Esophagus mucosa (tissue), 1 donor: ENCODE measurements at regions not wholly inside any gene's neighbourhood (a gene's known extent, or its start where the extent isn't known, plus 50 kb on each side); places are given as distances from the start of the nearest gene placed in this dataset.
A peak's percentile ranks its signal among the peaks of the same experiment; 100 is the strongest.
"Not testable (repeated sequence)": the region's sequence is repeated elsewhere in the genome, so short reads cannot be mapped to it uniquely, and the experiment has no call there.

Source experiments
- ATAC-seq: fragments of 200-7000 bp; cut with Tn5 transposase; one replicate; pipeline ENCODE4 v1.9.1; 2020
- donor health status: DM: yes; HTN: yes; CAD: no.

GRCh38 chr12:25615119-25615518 lies 62.0 kb upstream of the LMNTD1 start:
- no peak for ATAC-seq

- no peak for ATAC-seq
Measured at GRCh38 chr12:25616286-25616685, 63.2 kb upstream of the LMNTD1 start.

DNA sequence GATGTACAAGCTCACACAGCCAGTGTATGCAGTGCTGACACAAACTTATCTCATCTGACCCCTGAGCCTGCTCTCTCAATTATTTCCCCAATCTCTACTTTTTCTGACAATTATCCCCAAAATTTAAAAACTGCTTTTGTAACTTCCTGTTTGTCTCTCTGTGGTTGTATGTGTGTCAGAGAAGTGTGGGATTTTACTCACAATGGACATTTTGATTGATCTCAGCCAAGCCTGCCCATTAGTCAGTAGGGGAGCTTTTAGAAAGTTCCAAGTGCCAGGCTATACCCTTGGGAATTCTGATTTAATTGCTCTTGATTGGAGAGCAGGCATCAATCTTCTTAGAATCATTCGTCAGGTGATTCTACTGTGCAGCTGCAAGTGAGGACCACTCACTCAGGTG lies 64.9 kb upstream of the LMNTD1 start:
- ATAC-seq: no peak

DNA sequence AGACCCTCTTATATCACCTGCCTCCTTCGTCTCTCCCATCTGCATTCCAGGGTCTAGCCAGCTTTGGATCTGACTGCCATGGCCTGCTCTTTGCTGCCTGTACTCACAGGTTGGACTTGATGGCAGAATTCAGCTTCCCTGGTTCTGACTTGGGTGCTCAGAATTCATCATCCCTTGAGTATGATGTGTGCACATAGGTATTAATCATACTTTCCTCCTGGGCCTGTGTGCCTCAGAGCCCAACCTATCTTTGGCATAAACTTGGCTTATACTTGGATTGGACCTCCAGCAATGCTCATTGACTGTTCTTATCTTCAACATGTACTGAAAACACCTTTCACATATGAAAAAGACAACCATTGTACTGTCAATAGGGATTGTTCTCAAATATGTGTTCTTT lies 70.7 kb upstream of the LMNTD1 start:
- ATAC-seq: no peak

DNA sequence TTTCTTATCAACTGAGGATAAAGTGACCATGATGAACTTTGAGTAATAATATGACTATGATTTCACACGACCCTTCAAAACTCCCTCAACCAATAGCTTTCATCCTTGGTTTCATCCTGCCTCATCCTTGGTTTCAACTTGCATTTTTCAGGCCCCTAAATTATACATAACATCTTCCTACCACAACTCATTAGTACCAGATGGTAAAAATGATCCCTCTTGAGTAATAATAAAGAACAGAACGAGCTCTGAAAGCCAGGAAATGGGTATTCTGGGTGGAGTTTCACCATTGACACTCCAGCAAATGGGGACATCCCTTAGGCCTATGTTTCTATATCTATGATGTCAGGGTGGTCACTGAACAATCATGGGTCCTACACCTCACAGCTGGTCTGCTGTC lies 72.1 kb upstream of the LMNTD1 start:
- no peak for ATAC-seq

DNA sequence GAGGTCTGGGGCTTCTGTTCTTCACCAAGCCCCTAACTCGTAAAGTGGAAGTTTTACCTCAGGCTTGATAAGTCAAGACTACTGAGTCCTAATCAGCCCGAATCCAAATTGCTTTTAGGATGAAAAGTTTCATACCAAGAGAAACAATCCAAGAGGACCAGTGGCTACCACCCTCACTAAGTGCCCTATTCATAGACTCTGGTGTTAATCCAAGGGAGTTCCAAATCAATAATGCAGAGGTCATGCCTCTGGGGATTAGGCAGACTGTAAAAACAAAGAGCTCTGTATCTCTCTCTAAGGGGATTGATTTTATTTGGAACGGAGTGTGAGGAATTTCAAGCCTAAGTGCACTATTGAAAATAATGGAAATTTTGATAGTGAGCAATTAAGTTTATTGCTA lies 76.3 kb upstream of the LMNTD1 start:
- no peak for ATAC-seq

- not testable (repeated sequence) for ATAC-seq
Measured at GRCh38 chr12:25630735-25631515, 77.8 kb upstream of the LMNTD1 start.

DNA sequence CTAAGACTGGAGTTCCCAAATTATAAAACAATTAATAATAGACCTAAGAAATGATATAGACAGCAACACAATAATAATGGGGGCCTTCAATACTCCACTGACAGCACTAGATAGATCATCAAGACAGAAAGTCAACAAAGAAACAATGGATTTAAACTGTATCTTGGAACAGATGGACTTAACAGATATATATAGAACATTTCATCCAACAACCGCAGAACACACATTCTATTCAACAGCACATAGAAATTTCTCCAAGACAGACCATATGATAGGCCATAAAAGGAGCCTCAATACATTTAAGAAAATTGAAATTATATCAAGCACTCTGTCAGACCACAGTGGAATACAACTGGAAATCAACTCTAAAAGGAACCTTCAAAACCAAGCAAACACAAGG lies 80.1 kb upstream of the LMNTD1 start:
- not testable (repeated sequence) for ATAC-seq

DNA sequence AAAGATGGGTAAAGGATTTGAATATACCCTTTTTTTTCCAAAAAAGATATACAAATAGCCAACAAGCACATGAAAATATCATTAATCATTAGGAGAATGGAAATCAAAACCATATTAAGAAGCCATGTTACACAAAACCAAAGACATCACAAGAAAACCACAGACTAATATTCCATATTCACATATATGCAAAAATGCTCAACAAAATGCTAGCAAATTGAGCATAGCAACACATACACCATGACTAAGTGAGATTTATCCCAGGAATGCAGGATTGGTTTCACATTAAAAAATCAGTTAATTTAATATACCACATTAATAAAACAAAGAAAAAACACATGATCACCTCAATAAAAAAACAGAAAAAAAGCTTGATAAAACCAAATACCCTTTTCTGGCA lies 84.7 kb upstream of the LMNTD1 start:
- no peak for ATAC-seq

GRCh38 chr12:25639406-25639805 lies 86.3 kb upstream of the LMNTD1 start:
- no peak for ATAC-seq

DNA sequence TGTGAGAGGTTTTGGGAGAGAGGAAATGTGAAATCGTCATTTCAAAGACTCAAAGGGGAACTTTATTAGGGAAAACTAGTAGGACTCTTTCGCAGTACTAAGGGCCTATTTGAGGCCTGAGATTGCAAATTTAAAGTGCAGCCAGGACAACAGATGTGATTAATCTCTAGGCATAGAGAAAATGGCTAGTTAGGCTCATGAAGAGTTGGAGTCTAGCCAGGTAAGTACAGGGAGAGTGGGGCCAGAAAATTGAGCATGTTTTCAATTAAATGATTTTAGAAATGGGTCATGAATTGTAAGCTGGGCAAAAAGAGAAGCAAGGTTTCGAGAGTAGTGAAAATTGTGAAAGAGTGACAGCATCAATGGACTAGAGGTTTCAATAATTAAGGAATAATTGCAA lies 91.9 kb upstream of the LMNTD1 start:
- ATAC-seq: no peak

GRCh38 chr12:25645427-25645826 lies 92.3 kb upstream of the LMNTD1 start:
- ATAC-seq: no peak

- no peak for ATAC-seq
Measured at GRCh38 chr12:25651931-25652330, 98.8 kb upstream of the LMNTD1 start.

GRCh38 chr12:25652371-25652770 lies 99.3 kb upstream of the LMNTD1 start:
- ATAC-seq: no peak

DNA sequence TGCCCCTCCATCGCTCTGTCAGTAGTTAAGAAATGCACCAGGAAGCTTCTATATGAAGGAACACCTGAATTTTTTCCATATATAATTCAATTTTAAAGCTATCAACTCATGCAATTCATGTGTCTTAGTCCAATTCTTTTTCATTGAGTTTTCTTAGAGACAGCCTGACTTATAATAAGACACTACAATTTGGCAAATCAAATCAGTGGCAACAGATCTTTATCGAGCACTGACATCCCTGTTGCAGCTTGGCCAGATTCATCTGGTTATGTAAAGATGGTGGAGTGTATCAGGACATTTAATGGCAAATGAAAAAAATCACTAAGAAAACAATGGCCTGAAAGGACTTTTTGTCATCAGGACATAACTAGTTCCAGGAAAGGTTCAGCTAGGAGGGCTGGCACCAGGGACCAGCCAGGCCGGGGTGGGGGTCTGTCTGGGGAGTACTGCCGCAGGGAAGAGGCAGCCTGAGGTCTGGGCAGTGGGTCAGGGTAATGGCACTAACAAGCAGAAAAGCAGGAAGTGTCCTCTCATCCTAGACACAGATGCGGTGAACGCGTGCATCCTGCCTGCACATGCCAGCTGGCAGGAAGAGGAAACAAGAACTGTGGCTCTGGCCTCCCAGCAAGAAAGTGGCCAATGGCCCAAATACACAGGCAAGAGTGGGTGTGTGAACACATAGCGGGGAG lies 100.5 kb upstream of the LMNTD1 start:
- no peak for ATAC-seq

DNA sequence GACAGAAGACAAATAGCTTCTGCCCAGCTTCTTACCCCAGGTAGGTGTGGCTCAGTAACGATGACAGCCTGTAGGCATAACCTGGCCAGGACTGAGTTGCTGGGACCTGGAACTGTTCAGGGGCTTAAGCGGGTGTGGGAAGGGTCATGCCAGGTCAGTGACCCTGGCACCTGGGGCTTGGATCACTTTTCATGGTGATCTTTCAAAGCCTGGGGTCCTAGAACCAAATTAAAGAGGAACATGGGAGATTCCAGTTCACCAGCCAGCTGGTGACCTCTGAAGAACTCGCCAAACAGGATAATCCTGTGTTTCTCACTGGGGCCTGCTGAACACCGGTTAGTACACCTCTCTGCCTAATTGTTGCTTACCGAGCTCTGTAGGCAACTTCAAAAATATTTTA lies 102.6 kb upstream of the LMNTD1 start:
- peak; percentile 92 for ATAC-seq

DNA sequence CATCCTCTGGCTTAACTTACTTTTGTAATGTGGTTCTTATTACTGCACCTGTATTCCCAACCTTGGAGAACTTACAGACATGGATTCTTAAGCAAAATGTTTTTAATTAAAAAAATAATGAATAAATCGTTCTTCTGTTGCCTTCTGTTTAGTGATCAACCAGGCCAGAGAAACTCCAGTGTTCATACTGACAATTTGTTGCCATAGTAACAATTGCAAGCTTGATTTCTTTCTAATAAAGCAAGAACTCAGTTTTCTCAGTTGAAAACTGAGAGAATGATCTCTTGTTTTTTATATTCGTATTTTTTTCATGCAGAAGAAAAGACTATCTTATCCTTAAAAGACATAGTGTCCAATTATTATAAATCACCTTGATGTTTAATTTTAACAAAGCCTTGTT lies 106.5 kb upstream of the LMNTD1 start:
- ATAC-seq: no peak

DNA sequence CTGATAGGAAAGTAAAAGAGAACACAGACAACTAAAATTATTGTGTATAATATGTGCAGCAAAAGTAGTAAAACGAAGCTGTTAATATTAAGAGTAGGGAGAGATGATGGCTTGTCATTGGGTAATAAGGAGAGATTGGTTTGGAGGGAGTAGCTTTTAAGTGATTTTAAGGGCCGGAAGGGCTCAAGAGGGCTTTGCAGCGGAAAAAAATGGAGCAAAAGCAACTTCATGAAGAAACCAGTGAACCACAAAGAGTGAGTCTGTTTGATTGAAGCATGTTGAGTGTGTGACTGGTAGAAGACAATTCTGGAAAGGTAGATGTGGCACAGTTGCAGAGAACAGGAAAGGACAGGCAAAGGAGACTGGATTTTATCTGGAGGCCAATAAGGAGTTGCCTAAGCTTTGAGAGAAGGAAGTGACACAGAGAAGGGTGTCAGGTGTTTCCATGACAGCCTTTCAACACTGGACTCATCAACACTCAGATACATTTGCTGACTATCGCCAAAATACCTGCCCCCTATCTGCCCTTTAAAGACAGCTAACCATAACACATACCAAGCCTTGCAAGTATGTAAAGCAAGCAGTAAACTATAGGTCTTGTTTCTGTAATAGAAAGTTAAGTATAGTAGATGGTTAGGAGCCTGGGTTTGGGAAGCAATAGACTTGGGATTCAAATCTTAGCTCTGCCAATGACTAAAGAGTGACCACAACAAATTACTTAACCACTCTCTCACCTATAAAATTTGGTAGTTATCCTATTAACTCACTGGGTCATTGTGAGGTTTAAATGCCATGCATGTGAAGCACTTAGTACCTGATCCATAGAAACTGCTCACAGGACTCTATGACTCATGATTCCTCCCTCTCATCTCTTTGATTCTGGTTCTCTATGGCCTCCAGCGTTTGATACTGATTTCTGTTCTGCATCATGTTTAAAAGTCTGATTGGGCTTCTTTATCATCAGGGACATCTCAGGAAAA lies 117.3 kb upstream of the LMNTD1 start:
- ATAC-seq: no peak

DNA sequence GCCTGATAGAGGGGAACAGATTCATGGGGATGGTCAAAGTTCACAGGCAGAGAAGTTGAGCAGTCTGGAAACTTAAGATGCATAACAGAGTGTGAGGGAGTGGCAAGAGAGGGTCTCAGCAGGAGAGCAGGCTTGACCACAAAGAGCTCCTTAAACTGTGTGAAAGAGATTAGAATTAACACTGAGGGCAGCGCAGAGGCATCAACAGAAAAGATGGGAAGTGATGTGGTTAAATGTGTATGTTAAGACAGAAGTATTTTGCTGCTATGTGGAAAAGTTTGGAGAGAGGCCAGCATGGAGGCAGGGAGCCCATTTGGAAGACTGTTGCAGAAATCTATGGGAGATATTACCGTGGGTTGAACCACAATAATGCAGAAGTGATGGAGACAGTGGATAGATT lies 122.7 kb upstream of the LMNTD1 start:
- no peak for ATAC-seq

DNA sequence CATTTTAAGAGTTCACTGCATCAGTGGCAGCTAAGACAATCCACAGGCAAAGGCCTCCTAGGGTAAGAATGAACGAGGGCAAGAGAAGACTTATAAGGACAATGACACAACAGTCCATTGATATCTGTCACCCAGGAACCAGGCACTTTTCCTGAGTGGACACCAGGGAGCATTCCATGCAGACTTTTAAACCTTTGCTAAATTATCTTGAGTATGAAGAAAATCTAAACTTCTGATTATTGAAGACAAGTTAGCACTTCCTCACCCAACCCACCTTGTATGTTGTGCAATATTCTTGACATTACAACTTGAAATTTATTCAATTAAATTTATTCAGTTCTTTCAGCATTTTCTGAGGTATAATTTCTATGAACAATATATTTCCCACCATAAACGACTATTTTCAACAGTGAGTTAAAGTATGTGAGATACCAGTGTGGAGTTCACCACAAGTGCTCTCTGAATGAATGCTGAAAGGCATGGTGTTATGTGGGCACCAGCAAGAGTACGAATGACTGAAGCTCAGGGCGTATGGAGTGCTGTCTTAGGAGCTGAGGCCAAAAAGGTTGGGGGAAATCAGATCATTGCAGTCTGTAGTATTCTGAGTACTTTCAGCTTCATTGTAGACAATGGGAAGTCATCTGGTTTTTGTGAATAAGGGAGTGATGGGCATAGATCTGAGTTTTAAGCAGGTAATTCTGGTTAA lies 124.3 kb upstream of the LMNTD1 start:
- ATAC-seq: no peak

GRCh38 chr12:25681580-25681979 lies 128.5 kb upstream of the LMNTD1 start:
- ATAC-seq: no peak

GRCh38 chr12:25682421-25682820 lies 129.3 kb upstream of the LMNTD1 start:
- ATAC-seq: no peak

- ATAC-seq: no peak
Measured at GRCh38 chr12:25684070-25684469, 131.0 kb upstream of the LMNTD1 start.
